Mucosa of rectum (tissue), 2 donors: ENCODE measurements at regions not wholly inside any gene's neighbourhood (a gene's known extent, or its start where the extent isn't known, plus 50 kb on each side); places are given as distances from the start of the nearest gene placed in this dataset.

Experiments used
- H3K27ac ChIP-seq, 2 donors: one replicate each; pipeline ENCODE4 v1.7.0; 2013; ENCODE audit warnings: inconsistent platforms in 2 of 2, low read depth in 2 of 2, low read length in 2 of 2
- H3K27me3 ChIP-seq, 2 donors: one replicate each; pipeline ENCODE4 v1.7.0; 2013; ENCODE audit warnings: low read length in 2 of 2; ENCODE audit not compliant: control insufficient read depth in 2 of 2, insufficient read depth in 2 of 2
- H3K36me3 ChIP-seq, 2 donors: one replicate each; pipeline ENCODE4 v1.7.0; 2013; ENCODE audit warnings: low read length in 2 of 2; ENCODE audit not compliant: control insufficient read depth in 2 of 2, insufficient read depth in 2 of 2
- H3K4me1 ChIP-seq, 2 donors: one replicate each; pipeline ENCODE4 v1.7.0; 2013; ENCODE audit warnings: low read length in 2 of 2, mild to moderate bottlenecking in 1 of 2; ENCODE audit not compliant: control insufficient read depth in 2 of 2, insufficient read depth in 2 of 2
- H3K4me3 ChIP-seq, 2 donors: one replicate each; pipeline ENCODE4 v1.7.0; 2013; ENCODE audit warnings: low read length in 2 of 2
- H3K9ac ChIP-seq, 2 donors: one replicate each; pipeline ENCODE4 v1.7.0; 2013; ENCODE audit warnings: low read length in 2 of 2, low read depth in 1 of 2, mild to moderate bottlenecking in 1 of 2
- H3K9me3 ChIP-seq, 2 donors: one replicate each; pipeline ENCODE4 v1.7.0; 2013; ENCODE audit warnings: low read length in 2 of 2; ENCODE audit not compliant: control insufficient read depth in 2 of 2
- donor health status: healthy.
- donor health status: Normal muscosa, but diverticular disease.

- H3K9me3 ChIP-seq, result no peaks in the 10 kb centered on the region
- H3K4me3 ChIP-seq, result no peak overlapping the region
- H3K4me1 ChIP-seq, result no peaks in the 10 kb centered on the region
- no peaks in the 10 kb centered on the region for H3K36me3 ChIP-seq
- no peak overlapping the region for H3K27ac ChIP-seq
- no peak overlapping the region for H3K9ac ChIP-seq
- H3K27me3 ChIP-seq, result peaks cover 0 to 4% of the 10 kb centered on the region in 2 donors
Observed at GRCh38 chr7:22557167-22557566, 57.2 kb upstream of the STEAP1B start.

DNA sequence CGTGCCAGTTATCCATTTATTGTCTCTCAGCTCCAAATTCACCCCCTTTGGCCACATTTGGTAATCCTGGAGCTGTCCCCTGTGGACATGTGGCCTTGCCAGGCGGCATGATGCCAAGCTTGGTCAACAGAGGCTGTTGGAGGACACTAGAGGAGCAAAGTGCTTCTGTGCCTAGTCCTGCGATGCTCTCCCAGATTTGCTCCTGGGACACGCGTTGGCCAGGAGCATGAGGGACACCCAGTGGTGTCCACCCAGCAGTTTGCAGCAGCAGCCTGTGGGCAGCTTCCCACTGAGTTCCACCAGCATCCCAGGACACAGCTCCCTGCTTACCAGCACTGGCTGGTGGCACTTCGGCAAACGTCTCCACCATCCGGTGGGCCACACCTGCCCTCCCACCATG, 55.5 kb upstream of the STEAP1B start:
- Histone ChIP-seq H3K27ac (no peak overlapping the region), H3K4me1 (no peaks in the 10 kb centered on the region), H3K36me3 (no peaks in the 10 kb centered on the region), H3K4me3 (no peak overlapping the region), H3K27me3 (peaks cover 7 to 12% of the 10 kb centered on the region in 2 donors), H3K9me3 (no peaks in the 10 kb centered on the region), H3K9ac (no peak overlapping the region)

DNA sequence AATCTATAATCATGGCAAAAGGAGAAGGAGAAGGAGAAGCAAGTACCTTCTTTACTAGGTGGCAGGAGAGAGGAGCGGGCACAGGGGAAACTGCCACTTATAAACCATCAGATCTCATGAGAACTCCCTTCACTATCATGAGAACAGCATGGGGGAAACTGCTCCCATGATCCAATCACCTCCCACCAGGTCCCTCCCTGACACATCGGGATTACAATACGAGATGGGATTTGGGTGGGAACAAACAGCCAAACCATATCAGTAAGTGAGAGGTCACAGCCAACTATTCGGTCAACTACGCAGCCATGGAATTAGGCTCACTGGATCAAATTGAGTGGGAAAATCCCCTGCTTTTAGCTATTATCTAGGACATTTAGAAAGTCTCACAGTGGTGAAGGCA, 54.2 kb upstream of the STEAP1B start:
- Histone ChIP-seq H3K4me3 (no peak overlapping the region), H3K9ac (no peak overlapping the region), H3K27ac (no peak overlapping the region), H3K9me3 (no peaks in the 10 kb centered on the region), H3K36me3 (no peaks in the 10 kb centered on the region), H3K27me3 (peaks cover 18 to 23% of the 10 kb centered on the region in 2 donors), H3K4me1 (peaks cover 0 to 2% of the 10 kb centered on the region in 2 donors)

DNA sequence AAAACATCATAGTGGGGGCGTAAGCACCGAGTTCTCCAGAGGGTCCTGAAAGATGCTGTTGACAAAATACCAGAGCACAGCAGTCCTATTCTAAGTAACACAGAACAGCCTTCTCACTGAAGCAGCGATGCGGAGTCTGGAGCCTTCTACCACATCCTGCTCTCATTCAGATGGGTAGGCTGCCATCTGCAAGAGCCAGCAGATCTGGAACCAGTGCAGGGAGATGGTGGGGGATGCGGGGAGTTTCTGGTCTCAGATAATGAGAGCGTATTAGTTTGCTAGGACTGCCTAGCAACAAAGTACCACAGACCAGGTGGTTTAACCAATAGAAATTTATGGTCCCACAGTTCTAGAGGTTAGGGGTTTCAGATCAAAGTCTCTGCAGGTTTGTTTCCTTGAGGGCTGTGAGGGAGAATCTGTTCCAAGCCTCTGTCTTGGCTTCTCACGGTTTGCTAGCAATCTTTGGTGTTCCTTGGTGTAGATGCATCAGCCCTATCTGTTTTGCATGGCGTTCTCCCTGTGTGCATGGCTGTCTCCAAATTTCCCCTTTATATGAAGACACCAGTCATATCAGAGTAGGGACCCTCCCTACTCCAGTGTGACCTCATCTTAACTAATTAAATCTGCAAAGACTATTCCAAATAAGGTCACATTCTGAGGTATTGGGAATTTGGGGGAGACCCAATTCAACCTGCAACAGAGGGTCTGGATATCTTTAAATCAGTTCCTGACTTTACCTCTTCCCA, 52.0 kb upstream of the STEAP1B start:
- H3K36me3 ChIP-seq, result no peaks in the 10 kb centered on the region
- no peak overlapping the region for H3K4me3 ChIP-seq
- no peaks in the 10 kb centered on the region for H3K9me3 ChIP-seq
- H3K9ac ChIP-seq, result no peak overlapping the region
- peaks cover 0 to 2% of the 10 kb centered on the region in 2 donors for H3K4me1 ChIP-seq
- H3K27me3 ChIP-seq, result peaks cover 19 to 25% of the 10 kb centered on the region in 2 donors
- no peak overlapping the region for H3K27ac ChIP-seq

DNA sequence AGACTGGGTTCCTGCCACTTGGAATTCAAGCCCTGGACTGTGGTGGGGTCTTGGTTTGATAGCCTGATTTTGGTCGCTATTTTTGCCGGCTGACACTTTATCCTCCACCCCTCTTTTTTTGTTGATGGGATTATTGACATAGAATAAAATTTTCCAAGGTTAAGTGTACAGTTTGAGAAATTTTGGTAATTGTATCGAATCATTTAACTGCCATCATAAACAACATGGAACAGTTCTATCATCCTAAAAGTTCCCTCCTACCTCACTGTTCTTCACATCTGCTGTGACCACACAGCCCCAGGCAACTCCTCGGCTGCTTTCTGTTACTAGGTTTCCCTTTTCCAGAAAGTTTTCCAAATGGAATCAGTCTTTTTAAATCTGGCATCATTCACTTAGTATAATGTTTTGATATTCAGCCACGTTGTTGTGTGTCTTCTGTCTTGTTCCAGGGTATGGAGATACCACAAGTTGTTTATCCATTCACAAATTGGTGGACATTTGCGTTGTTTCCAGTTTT, 50.6 kb upstream of the STEAP1B start:
- Histone ChIP-seq H3K4me1 (peaks cover 0 to 2% of the 10 kb centered on the region in 2 donors), H3K4me3 (no peak overlapping the region), H3K27ac (no peak overlapping the region), H3K9me3 (no peaks in the 10 kb centered on the region), H3K9ac (no peak overlapping the region), H3K36me3 (no peaks in the 10 kb centered on the region), H3K27me3 (peaks cover 19 to 26% of the 10 kb centered on the region in 2 donors)

GRCh38 chr7:22549667-22550513, 49.9 kb upstream of the STEAP1B start:
- Histone ChIP-seq H3K27me3 (peaks cover 19 to 31% of the 10 kb centered on the region in 2 donors), H3K27ac (no peak overlapping the region)

More at GRCh38 chr7:22549667-22550513, 49.9 kb upstream of the STEAP1B start:
- Histone ChIP-seq H3K4me1 (peaks cover 0 to 2% of the 10 kb centered on the region in 2 donors), H3K9ac (no peak overlapping the region), H3K9me3 (no peaks in the 10 kb centered on the region), H3K36me3 (no peaks in the 10 kb centered on the region), H3K4me3 (peak overlapping the region in 1 of 2 donors; percentile 3)
